Kidney (tissue), 13 donors: ENCODE measurements at regions not wholly inside any gene's neighbourhood (a gene's known extent, or its start where the extent isn't known, plus 50 kb on each side); places are given as distances from the start of the nearest gene placed in this dataset.
"Not testable (repeated sequence)": the region's sequence is repeated elsewhere in the genome, so short reads cannot be mapped to it uniquely, and the experiment has no call there.

ENCODE experiments used
- DNase-seq, 5 donors: peaks; one replicate each; pipeline ENCODE4 v3.0.0-alpha.2; 2013 to 2020
- FAIRE-seq: peaks from 2 replicates; lab custom pipeline; 2012; peaks lifted over from hg19 to GRCh38; lab: Jason Lieb, UNC
- H3K27ac ChIP-seq, 2 donors: one replicate each; pipeline ENCODE4 v1.7.0; 2013; ENCODE audit warnings: low read depth in 2 of 2, low read length in 2 of 2, inconsistent platforms in 1 of 2
- H3K27me3 ChIP-seq: one replicate; pipeline ENCODE4 v1.7.1; 2013; ENCODE audit warnings: low read length, inconsistent platforms; ENCODE audit not compliant: control insufficient read depth, insufficient read depth
- H3K36me3 ChIP-seq, 3 donors: one replicate each; pipeline versions ENCODE4 v1.7.0 to v1.7.1; 2013; ENCODE audit warnings: low read length in 3 of 3, control low read depth in 1 of 3, inconsistent platforms in 1 of 3; ENCODE audit not compliant: insufficient read depth in 3 of 3, control insufficient read depth in 2 of 3
- H3K4me1 ChIP-seq, 3 donors: one replicate each; pipeline versions ENCODE4 v1.7.0 to v1.7.1; 2013; ENCODE audit warnings: low read length in 3 of 3, inconsistent platforms in 1 of 3, low read depth in 1 of 3; ENCODE audit not compliant: control insufficient read depth in 2 of 3, insufficient read depth in 2 of 3
- H3K4me3 ChIP-seq, 3 donors: one replicate each; pipeline versions ENCODE4 v1.7.0 to v1.8.1; 2013; ENCODE audit warnings: low read length in 3 of 3, control low read depth in 1 of 3, inconsistent platforms in 1 of 3
- H3K9ac ChIP-seq, 3 donors: one replicate each; pipeline versions ENCODE4 v1.7.0 to v1.7.1; 2013; ENCODE audit warnings: low read length in 3 of 3, control low read depth in 1 of 3, inconsistent platforms in 1 of 3
- H3K9me3 ChIP-seq, 3 donors: one replicate each; pipeline versions ENCODE4 v1.7.0 to v1.7.1; 2013; ENCODE audit warnings: low read length in 3 of 3, control low read depth in 1 of 3, inconsistent platforms in 1 of 3; ENCODE audit not compliant: control insufficient read depth in 2 of 3, insufficient read depth in 1 of 3
- intact Hi-C: fragments of 100-400 bp; cut with DNase I; formaldehyde crosslinking; loops from one replicate; pipeline ENCODE4 v1.11.1; 2022
- TF ChIP-seq, protein P1 (sequence below): IDR thresholded peaks from 3 replicates; pipeline ENCODE4 v1.5.1; 2012; ENCODE audit warnings: mild to moderate bottlenecking, moderate library complexity, borderline replicate concordance; ENCODE audit not compliant: insufficient read depth; ENCODE audit errors: extremely low read depth
- donor health status: control.
- donor health status: control.
- donor health status: control.
- donor health status: control.
- donor health status: control.
- donor health status: DM: yes; HTN: yes; CAD: no.
- donor health status: Normal renal cell carcinoma (clear cell type).

DNA sequence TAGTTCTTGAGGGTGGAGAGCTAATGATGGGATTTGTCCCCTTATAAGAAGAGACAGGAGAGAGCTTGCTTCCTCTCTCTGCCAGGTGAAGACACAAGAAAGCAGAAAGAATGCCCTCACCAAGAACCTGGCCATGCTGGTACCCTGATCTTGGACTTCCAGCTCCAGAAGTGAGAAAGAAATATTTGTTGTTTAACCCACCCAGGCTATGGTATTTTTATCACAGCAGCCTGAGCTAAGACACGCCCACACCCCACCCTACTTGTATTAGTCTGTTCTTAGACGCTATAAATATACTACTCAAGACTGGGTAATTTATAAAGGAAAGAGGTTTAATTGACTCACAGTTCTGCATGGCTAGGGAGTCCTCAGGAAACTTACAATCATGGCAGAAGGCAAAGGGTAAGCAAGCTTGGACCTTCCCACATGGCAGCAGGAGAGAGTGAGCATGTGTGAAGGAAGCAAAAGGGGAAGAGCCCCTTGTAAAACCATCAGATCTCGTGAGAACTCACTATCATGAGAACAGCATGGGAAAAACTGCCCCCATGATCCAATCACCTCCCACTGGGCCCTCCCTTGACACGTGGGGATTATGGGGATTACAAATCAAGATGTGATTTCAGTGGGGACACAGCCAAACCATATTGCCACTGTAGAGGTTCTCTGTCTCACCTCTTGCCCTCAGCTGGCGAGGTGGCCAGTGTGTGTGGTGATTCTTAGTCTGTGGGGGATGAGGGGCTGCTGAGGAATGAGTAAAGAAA is 57.4 kb upstream of the RCBTB2 start:
- intact Hi-C loops: loop anchor here (10.0 kb wide), 1 partner anchor 184 kb away; no protein-coding TSS in a partner anchor
- no peak for FAIRE-seq
- no peak for DNase-seq

DNA sequence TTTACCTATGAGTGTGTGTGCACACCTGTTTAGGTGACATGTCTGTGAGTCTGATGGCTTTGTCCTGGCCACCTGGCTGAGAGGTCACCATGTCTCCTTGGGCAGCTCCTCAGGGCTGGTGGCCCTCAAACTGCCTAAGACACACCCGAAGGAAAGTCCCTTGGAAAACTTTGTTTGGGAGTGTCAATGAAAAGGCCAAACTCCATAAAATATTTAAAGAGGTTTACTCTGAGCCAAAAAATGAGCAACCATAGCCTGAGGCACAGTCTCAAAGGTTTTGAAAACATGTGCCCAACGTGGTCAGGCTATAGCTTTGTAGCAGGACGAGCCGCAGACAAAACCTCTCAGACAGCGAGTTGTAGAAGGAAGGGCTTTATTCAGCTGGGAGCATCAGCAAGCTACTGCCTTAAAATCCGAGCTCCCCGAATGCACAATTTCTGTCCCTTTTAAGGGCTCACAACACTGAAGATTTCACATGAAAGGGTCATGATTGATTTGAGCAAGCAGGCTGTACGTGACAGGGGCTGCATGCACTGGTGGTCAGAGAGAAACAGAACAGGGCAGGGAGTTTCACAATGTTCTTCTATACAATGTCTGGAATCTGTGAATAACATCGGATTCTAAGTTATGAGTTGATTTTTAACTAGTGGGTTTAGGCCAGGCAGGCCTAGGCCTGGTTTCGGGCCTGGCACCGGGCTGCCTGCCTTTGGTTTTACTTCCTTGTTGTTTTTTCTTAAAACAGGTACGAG is 58.4 kb upstream of the RCBTB2 start:
- peak overlapping the region; percentile 51 to 60 for H3K27ac ChIP-seq
- intact Hi-C loops: loop anchor here (10.0 kb wide), 1 partner anchor 184 kb away; no protein-coding TSS in a partner anchor
- FAIRE-seq: not testable (repeated sequence)

More for the DNA sequence above, 57.4 kb upstream of the RCBTB2 start:
- H3K27me3 ChIP-seq: no peaks in the 10 kb centered on the region
- peaks cover 0 to 28% (median 12%) of the 10 kb centered on the region in 3 donors for H3K4me1 ChIP-seq
- H3K4me3 ChIP-seq: no peak overlapping the region
- no peaks in the 10 kb centered on the region for H3K9me3 ChIP-seq
- no peaks in the 10 kb centered on the region for H3K36me3 ChIP-seq
- H3K27ac ChIP-seq: peak overlapping the region; percentile 23 to 51
- TF ChIP-seq, protein P1, sequence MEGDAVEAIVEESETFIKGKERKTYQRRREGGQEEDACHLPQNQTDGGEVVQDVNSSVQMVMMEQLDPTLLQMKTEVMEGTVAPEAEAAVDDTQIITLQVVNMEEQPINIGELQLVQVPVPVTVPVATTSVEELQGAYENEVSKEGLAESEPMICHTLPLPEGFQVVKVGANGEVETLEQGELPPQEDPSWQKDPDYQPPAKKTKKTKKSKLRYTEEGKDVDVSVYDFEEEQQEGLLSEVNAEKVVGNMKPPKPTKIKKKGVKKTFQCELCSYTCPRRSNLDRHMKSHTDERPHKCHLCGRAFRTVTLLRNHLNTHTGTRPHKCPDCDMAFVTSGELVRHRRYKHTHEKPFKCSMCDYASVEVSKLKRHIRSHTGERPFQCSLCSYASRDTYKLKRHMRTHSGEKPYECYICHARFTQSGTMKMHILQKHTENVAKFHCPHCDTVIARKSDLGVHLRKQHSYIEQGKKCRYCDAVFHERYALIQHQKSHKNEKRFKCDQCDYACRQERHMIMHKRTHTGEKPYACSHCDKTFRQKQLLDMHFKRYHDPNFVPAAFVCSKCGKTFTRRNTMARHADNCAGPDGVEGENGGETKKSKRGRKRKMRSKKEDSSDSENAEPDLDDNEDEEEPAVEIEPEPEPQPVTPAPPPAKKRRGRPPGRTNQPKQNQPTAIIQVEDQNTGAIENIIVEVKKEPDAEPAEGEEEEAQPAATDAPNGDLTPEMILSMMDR: no peak
- no peak overlapping the region for H3K9ac ChIP-seq

DNA sequence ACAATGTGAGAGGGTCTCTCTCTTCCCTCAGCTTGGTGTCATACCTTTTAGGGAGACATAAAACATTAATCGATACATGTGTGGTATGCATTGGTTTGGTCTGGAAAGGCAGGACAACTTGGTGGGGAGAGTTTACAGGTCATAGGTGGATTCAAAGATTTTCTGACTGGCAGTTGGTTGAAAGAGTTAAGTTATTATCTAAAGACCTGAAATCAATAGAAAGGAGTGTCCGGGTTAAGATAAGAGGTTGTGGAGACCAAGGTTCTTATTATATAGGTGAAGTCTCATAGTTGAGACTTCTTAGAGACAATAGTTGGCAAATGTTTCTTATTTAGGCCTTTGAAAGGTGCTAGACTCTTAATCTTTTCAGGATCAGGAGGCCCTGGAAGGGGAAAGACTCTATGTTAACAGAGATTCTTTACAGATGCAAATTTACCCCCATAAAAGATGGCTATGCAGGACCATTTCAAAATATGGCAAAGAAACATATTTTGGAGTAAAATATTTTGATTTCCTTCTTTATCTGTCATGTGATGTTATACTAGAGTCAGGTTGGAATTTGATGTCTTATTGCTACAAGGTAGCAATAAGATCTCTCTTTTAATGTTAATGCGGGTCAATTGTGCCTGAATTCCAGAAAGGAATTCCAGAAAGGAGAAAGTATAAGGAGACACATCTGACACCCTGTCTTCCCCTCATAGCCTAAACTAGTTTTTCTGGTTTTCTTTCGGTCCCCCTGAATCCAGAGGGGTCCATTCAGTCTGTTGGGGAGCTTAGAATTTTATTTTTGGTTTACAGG is 59.2 kb upstream of the RCBTB2 start:
- H3K27ac ChIP-seq: peak overlapping the region in 1 of 2 donors; percentile 60
- H3K4me3 ChIP-seq: no peak overlapping the region
- DNase-seq: no peak
- FAIRE-seq: no peak
- intact Hi-C loops: loop anchor here (10.0 kb wide), 1 partner anchor 183 kb away; no protein-coding TSS in a partner anchor
- H3K4me1 ChIP-seq: peaks cover 0 to 20% (median 8%) of the 10 kb centered on the region in 3 donors
- H3K36me3 ChIP-seq: no peaks in the 10 kb centered on the region
- H3K9ac ChIP-seq: peak overlapping the region in 1 of 3 donors; percentile 2
- H3K9me3 ChIP-seq: no peaks in the 10 kb centered on the region
- TF ChIP-seq, protein P1: no peak
- no peaks in the 10 kb centered on the region for H3K27me3 ChIP-seq

More for the DNA sequence above, 58.4 kb upstream of the RCBTB2 start:
- DNase-seq, H3K27me3 ChIP-seq, H3K36me3 ChIP-seq, H3K9me3 ChIP-seq, H3K4me3 ChIP-seq: not testable (repeated sequence)
- Histone ChIP-seq H3K9ac (peak overlapping the region in 1 of 3 donors; percentile 2), H3K4me1 (peaks cover 0 to 25% (median 13%) of the 10 kb centered on the region in 3 donors)
